ENCODE measurements at regions not wholly inside any gene's neighbourhood (a gene's known extent, or its start where the extent isn't known, plus 50 kb on each side); places are given as distances from the start of the nearest gene placed in this dataset.

DNA sequence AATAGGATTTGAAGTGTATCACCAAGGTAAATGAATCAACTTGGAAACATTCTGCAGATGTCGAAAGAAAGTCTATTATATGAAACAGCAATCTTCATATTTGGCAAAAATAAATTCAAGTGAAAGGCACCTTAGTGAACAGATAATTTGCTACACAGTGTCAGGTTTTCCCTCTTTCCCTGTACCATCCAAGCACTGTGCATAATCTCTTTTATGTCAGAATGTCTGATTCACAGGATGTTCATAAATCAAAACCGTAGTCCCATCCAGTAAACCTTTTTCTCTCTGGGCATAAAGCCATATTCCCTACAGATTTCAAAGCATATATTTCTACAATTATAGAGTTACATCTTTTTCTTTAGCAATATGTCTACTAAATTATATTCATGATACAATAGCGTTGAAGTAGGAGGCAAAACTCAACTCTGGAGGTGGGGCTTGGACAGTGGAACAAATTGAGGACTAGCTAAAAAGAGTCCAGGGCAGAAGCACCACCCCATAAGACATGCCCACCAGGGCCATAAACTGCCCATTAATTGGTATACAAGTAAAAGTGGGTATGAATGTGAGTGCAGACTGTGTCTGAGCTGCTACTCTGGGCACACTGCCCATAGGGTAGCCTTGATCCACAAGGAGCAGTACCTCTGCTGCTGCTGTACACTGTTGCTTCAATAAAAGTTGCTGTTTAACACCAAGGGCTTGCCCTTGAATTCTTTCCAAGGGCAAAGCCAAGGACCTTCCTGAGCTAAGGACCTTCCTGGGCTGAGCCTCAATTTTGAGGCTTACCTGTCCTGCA is 72.1 kb upstream of the MYCBP2 start:
- no peak for DNase-seq
- Histone ChIP-seq H3K27me3 (no peaks in the 10 kb centered on the region), H3K9me3 (no peaks in the 10 kb centered on the region), H3K27ac (no peak overlapping the region), H3K36me3 (no peaks in the 10 kb centered on the region), H3K4me3 (no peak overlapping the region), H3K4me1 (no peaks in the 10 kb centered on the region)
- intact Hi-C loops (cut with DNase I; ENCODE audit: low total_unique reads) = no loop called here
- TF ChIP-seq, protein P1, sequence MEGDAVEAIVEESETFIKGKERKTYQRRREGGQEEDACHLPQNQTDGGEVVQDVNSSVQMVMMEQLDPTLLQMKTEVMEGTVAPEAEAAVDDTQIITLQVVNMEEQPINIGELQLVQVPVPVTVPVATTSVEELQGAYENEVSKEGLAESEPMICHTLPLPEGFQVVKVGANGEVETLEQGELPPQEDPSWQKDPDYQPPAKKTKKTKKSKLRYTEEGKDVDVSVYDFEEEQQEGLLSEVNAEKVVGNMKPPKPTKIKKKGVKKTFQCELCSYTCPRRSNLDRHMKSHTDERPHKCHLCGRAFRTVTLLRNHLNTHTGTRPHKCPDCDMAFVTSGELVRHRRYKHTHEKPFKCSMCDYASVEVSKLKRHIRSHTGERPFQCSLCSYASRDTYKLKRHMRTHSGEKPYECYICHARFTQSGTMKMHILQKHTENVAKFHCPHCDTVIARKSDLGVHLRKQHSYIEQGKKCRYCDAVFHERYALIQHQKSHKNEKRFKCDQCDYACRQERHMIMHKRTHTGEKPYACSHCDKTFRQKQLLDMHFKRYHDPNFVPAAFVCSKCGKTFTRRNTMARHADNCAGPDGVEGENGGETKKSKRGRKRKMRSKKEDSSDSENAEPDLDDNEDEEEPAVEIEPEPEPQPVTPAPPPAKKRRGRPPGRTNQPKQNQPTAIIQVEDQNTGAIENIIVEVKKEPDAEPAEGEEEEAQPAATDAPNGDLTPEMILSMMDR (IDR thresholded peaks at IDR 0.05) = no peak

DNA sequence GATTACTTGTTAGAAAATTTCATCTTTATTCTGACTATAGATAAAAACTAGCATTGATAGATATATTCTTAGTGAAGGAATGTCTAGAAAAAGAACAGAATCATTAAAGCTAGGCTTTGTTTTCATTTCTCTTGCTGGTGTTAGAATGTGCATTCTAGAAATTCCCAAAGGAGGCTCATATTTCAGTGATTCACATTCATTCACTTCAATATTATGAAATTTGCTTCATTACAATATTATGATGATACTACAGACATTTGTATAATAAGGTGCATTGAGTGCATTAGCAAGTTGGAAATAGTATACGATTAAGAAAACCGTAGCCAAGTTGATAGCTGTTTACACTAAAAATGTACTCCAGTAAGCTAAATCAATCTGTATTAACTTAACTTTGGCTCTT is 70.7 kb upstream of the MYCBP2 start:
- Histone ChIP-seq H3K4me3 (no peak overlapping the region), H3K36me3 (no peaks in the 10 kb centered on the region), H3K27me3 (no peaks in the 10 kb centered on the region), H3K4me1 (no peaks in the 10 kb centered on the region), H3K9me3 (no peaks in the 10 kb centered on the region), H3K27ac (no peak overlapping the region)
- intact Hi-C loops (cut with DNase I; ENCODE audit: low total_unique reads) = no loop called here
- TF ChIP-seq, protein P1 (IDR thresholded peaks at IDR 0.05) = no peak
- no peak for DNase-seq

DNA sequence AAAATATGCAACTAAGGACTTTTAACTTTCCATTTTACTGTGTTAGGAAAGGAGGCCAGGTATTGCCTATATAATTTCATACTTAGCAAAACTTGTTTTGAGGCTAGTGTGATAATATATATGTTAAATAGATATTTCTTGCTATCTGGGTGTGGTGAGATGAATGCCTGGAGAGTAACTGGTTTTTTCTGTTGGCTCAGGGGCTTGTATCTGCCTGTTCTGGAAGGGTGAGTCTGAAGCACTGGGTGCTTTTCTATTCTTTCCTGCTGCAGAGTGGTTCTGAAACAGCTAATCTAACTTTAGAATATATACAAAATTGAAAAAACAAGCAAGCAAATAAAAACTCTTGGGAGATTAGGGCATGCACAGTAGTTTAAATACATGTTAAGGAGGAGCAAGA is 64.6 kb upstream of the MYCBP2 start:
- TF ChIP-seq, protein P1 (IDR thresholded peaks at IDR 0.05) = no peak
- DNase-seq = no peak
- intact Hi-C loops (cut with DNase I; ENCODE audit: low total_unique reads) = no loop called here
- Histone ChIP-seq H3K4me3 (no peak overlapping the region), H3K27me3 (no peaks in the 10 kb centered on the region), H3K27ac (no peak overlapping the region), H3K36me3 (no peaks in the 10 kb centered on the region), H3K9me3 (no peaks in the 10 kb centered on the region), H3K4me1 (peaks cover 0 to 56% (median 36%) of the 10 kb centered on the region in 4 donors)

DNA sequence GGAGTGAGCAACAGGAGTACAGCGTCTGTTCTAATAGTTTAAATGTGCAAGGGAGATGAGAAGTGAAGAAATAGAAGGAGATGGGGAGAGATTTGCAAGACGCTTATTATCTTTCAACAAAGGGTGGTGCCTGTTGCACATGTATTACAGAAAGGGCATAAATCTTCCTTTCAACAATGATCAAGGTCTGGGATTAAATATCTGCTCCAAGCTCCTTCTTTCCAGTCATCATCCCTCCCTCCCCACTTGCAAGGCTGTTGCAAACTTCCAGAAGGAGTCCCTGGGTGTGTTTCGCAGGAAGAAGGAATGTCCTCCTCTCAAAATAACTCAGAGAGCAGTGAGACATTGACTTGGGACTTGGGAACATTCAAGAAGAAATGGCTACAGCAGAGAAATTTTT is 63.5 kb upstream of the MYCBP2 start:
- Histone ChIP-seq H3K27me3 (no peaks in the 10 kb centered on the region), H3K27ac (peak overlapping the region in 1 of 2 donors; percentile 17), H3K4me3 (no peak overlapping the region), H3K9me3 (no peaks in the 10 kb centered on the region), H3K4me1 (peaks cover 0 to 61% (median 39%) of the 10 kb centered on the region in 4 donors), H3K36me3 (no peaks in the 10 kb centered on the region)
- TF ChIP-seq, protein P1 (IDR thresholded peaks at IDR 0.05) = no peak
- DNase-seq = peak; percentile 67 to 71
- intact Hi-C loops (cut with DNase I; ENCODE audit: low total_unique reads) = no loop called here

DNA sequence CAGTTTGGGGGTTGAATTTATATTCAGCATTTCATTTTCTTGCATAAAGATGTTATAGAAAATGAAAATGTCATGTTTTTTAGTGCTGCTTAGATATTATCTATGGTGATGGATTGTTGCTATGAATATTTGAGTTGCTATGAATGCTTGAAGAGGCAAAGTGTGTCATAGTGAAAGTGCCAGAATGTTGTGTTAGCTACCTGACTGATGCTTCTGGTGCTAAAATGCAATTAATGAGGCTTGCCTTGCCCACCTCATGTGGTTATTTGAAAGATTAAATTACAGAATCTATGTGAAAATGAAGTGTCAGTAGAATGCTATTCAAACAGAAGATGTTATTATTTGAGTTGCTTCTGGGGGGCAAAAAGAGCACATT is 62.7 kb upstream of the MYCBP2 start:
- H3K27ac ChIP-seq = peak overlapping the region in 1 of 2 donors; percentile 76
- H3K9me3 ChIP-seq = no peaks in the 10 kb centered on the region
- no peaks in the 10 kb centered on the region for H3K27me3 ChIP-seq
- no peaks in the 10 kb centered on the region for H3K36me3 ChIP-seq
- no peak for DNase-seq
- TF ChIP-seq, protein P1 (IDR thresholded peaks at IDR 0.05) = no peak
- intact Hi-C loops (cut with DNase I; ENCODE audit: low total_unique reads) = loop anchor here (5.0 to 10.0 kb wide), 2 partner anchors 62 to 505 kb away; partner anchors contain the start of genes KCTD12 and MYCBP2
- peaks cover 0 to 66% (median 39%) of the 10 kb centered on the region in 4 donors for H3K4me1 ChIP-seq
- no peak overlapping the region for H3K4me3 ChIP-seq
